Hepatocyte (in vitro differentiated cells): ENCODE measurements at regions not wholly inside any gene's neighbourhood (a gene's known extent, or its start where the extent isn't known, plus 50 kb on each side); places are given as distances from the start of the nearest gene placed in this dataset.

ENCODE experiments used
- DNase-seq: peaks from one replicate; pipeline ENCODE4 v3.0.0-alpha.2; 2016; ENCODE audit warnings: low spot score
- H2AFZ ChIP-seq: fragments of 200-600 bp; sonication (generic); 2 replicates; pipeline ENCODE4 v1.6.0; 2016; ENCODE audit warnings: antibody characterized with exemption, mild to moderate bottlenecking
- H3K27ac ChIP-seq: fragments of 200-600 bp; sonication (generic); 2 replicates; pipeline ENCODE4 v1.5.1; 2016; ENCODE audit warnings: mild to moderate bottlenecking
- H3K27me3 ChIP-seq: fragments of 200-600 bp; sonication (generic); 2 replicates; pipeline ENCODE4 v1.6.1; 2016
- H3K36me3 ChIP-seq: fragments of 200-600 bp; sonication (generic); replicated peaks from 2 replicates; pipeline ENCODE4 v1.5.1; 2016; ENCODE audit warnings: low read depth; ENCODE audit not compliant: insufficient read depth
- H3K4me1 ChIP-seq: fragments of 200-600 bp; sonication (generic); 2 replicates; pipeline ENCODE4 v1.5.1; 2016; ENCODE audit warnings: mild to moderate bottlenecking, moderate library complexity; ENCODE audit not compliant: insufficient read depth
- H3K4me2 ChIP-seq: fragments of 200-600 bp; sonication (generic); 2 replicates; pipeline ENCODE4 v1.6.0; 2016
- H3K4me3 ChIP-seq: fragments of 200-600 bp; sonication (generic); 2 replicates; pipeline ENCODE4 v1.5.1; 2016; ENCODE audit warnings: mild to moderate bottlenecking
- H3K79me2 ChIP-seq: fragments of 200-600 bp; sonication (generic); 2 replicates; pipeline ENCODE4 v1.6.0; 2017; ENCODE audit warnings: mild to moderate bottlenecking
- H3K9me2 ChIP-seq: fragments of 200-600 bp; sonication (generic); replicated peaks from 2 replicates; pipeline ENCODE4 v1.6.0; 2017; ENCODE audit warnings: mild to moderate bottlenecking; ENCODE audit not compliant: insufficient read depth
- H3K9me3 ChIP-seq: fragments of 200-600 bp; sonication (generic); 2 replicates; pipeline ENCODE4 v1.5.1; 2016; ENCODE audit warnings: low read depth, mild to moderate bottlenecking
- H4K20me1 ChIP-seq: fragments of 200-600 bp; sonication (generic); 2 replicates; pipeline ENCODE4 v1.6.0; 2016; ENCODE audit warnings: mild to moderate bottlenecking; ENCODE audit not compliant: insufficient read depth, poor library complexity, severe bottlenecking
- EZH2 ChIP-seq: fragments of 200-600 bp; sonication (generic); IDR thresholded peaks from 2 replicates; pipeline ENCODE4 v1.6.1; 2016; ENCODE audit warnings: antibody characterized with exemption, mild to moderate bottlenecking, borderline replicate concordance
- EZH2phosphoT487 ChIP-seq: fragments of 200-600 bp; sonication (generic); IDR thresholded peaks from one replicate; pipeline ENCODE4 v1.6.1; 2018; ENCODE audit warnings: antibody characterized with exemption, mild to moderate bottlenecking, low read depth, moderate library complexity; ENCODE audit not compliant: unreplicated experiment, severe bottlenecking
- WGBS: methylation state at CpG from one replicate; pipeline ENCODE4 v1.1.6; 2016; ENCODE audit warnings: low lambda C conversion rate; ENCODE audit errors: missing lambda C conversion rate; 5-methylcytosine and 5-hydroxymethylcytosine counted together
- TF ChIP-seq, protein P1 (sequence below): fragments of 200-600 bp; sonication (generic); IDR thresholded peaks from 2 replicates; pipeline ENCODE4 v1.5.1; 2016; ENCODE audit warnings: antibody characterized with exemption, mild to moderate bottlenecking; ENCODE audit not compliant: poor library complexity

DNA sequence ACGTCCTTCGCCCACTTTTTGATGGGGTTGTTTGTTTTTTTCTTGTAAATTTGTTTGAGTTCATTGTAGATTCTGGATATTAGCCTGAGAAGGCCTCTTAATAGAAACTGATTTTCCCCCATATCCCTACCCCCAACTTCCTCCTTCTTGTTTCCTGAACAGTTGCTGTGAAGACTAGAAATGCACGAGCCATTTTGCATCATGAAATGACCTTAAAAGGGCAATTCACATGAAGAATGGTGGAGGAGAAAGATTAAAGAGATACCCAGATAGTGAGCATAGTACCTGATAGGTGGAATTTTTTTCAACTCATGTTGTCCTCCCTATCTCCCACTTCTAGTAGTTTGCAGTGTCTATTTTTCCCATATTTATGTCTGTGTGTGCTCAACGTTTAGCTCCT, 55.2 kb upstream of the KCNH8 start:
- H3K4me2 ChIP-seq = no peak overlapping the region
- no peaks in the 10 kb centered on the region for H3K9me3 ChIP-seq
- WGBS = 93% methylated on average over 4 of the region's 4 CpGs
- no peaks in the 10 kb centered on the region for H3K27me3 ChIP-seq
- H3K36me3 ChIP-seq = no peaks in the 10 kb centered on the region
- no peak overlapping the region for H3K27ac ChIP-seq
- TF ChIP-seq EZH2 = no peak
- no peak for DNase-seq
- H4K20me1 ChIP-seq = no peaks in the 10 kb centered on the region
- no peak overlapping the region for H2AFZ ChIP-seq
- H3K79me2 ChIP-seq = no peaks in the 10 kb centered on the region
- H3K4me1 ChIP-seq = no peaks in the 10 kb centered on the region
- H3K9me2 ChIP-seq = no peaks in the 10 kb centered on the region
- H3K4me3 ChIP-seq = no peak overlapping the region

DNA sequence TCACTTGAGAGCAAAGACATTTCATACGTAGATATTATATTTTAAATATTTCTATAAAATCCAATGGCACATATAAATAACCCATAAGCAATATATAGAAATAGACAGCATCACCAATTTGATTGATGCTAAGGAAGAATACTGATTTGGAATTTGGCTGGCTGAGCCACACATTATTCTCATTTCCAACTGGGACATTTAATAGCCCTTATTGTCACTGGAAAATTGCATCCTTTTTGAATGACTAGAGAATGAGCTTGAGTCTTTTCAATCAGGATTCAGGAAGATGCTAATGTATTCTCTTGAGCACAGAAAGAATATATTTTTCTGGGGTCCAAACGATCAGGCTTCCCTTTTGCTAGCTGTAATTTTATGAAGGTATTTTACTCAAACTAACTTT, 70.9 kb upstream of the KCNH8 start:
- no peaks in the 10 kb centered on the region for H3K9me2 ChIP-seq
- H3K36me3 ChIP-seq = no peaks in the 10 kb centered on the region
- no peaks in the 10 kb centered on the region for H3K4me1 ChIP-seq
- no peak for DNase-seq
- H2AFZ ChIP-seq = no peak overlapping the region
- TF ChIP-seq EZH2 (no peak), EZH2phosphoT487 (no peak)
- TF ChIP-seq, protein P1, sequence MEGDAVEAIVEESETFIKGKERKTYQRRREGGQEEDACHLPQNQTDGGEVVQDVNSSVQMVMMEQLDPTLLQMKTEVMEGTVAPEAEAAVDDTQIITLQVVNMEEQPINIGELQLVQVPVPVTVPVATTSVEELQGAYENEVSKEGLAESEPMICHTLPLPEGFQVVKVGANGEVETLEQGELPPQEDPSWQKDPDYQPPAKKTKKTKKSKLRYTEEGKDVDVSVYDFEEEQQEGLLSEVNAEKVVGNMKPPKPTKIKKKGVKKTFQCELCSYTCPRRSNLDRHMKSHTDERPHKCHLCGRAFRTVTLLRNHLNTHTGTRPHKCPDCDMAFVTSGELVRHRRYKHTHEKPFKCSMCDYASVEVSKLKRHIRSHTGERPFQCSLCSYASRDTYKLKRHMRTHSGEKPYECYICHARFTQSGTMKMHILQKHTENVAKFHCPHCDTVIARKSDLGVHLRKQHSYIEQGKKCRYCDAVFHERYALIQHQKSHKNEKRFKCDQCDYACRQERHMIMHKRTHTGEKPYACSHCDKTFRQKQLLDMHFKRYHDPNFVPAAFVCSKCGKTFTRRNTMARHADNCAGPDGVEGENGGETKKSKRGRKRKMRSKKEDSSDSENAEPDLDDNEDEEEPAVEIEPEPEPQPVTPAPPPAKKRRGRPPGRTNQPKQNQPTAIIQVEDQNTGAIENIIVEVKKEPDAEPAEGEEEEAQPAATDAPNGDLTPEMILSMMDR = no peak
- H3K79me2 ChIP-seq = no peaks in the 10 kb centered on the region
- H3K27ac ChIP-seq = no peak overlapping the region
- no peak overlapping the region for H3K4me2 ChIP-seq
- H3K4me3 ChIP-seq = no peak overlapping the region
- no peaks in the 10 kb centered on the region for H4K20me1 ChIP-seq
- no peaks in the 10 kb centered on the region for H3K27me3 ChIP-seq
- H3K9me3 ChIP-seq = no peaks in the 10 kb centered on the region
- WGBS = 92% methylated on average over 2 of the region's 2 CpGs

DNA sequence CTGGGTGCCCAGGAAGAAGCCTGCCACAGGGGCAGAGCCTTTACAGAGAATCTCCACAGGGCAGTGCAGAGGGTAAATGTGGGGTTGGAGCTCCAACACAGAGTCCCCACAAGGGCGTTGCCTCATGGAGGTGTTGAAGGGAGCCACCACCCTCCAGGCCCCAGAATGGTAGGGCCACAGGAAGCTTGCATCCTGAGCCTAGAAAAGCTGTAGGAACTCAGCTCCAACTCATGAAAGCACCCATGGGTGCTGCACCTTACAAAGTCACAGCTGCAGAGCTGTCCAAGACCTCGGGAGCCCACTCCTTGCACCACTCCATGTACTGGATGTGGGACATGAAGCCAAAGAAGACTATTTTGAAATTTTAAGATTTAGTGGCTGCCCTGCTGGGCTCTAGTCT, 73.3 kb upstream of the KCNH8 start:
- no peaks in the 10 kb centered on the region for H3K27me3 ChIP-seq
- no peak overlapping the region for H3K4me3 ChIP-seq
- no peak overlapping the region for H2AFZ ChIP-seq
- TF ChIP-seq, protein P1 = no peak
- no peak for TF ChIP-seq EZH2phosphoT487
- no peak for TF ChIP-seq EZH2
- no peaks in the 10 kb centered on the region for H3K4me1 ChIP-seq
- no peaks in the 10 kb centered on the region for H3K9me2 ChIP-seq
- no peaks in the 10 kb centered on the region for H4K20me1 ChIP-seq
- H3K9me3 ChIP-seq = no peaks in the 10 kb centered on the region
- H3K4me2 ChIP-seq = no peak overlapping the region
- no peaks in the 10 kb centered on the region for H3K36me3 ChIP-seq
- 93% methylated on average over 2 of the region's 2 CpGs for WGBS
- no peaks in the 10 kb centered on the region for H3K79me2 ChIP-seq
- H3K27ac ChIP-seq = no peak overlapping the region
- DNase-seq = no peak

DNA sequence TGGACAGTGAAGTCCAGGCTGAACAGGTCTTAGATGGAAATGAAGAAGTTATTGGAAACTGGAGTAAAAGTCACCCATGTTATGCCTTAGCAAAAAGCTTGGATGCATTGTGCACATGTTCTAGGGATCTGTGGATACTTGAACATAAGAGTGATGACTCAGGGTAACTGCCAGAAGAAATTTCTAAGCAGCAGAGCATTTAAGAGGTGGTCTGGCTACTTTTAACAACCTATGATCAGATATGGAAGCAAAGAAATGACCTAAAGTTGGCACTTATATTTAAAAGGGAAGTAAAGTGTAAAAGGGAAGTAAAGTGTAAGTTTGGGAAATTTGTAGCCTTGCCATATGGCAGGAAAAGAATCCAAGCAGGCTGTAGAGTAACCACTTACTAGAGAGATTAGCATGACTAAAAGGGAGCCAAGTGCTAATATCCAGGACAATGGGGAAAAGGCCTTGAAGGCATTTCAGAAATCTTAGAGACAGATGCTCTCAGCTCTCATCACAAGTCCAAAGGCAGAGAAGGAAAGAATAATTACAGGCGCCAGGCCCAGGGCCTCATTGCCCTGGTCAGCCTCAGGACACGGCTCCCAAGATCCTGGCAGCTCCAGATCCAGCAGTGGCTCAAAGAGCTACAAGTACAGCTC, 73.9 kb upstream of the KCNH8 start:
- Histone ChIP-seq H3K9me2 (no peaks in the 10 kb centered on the region), H3K27ac (no peak overlapping the region), H3K4me2 (no peak overlapping the region), H3K9me3 (no peaks in the 10 kb centered on the region), H2AFZ (no peak overlapping the region), H3K36me3 (no peaks in the 10 kb centered on the region), H3K79me2 (no peaks in the 10 kb centered on the region), H3K27me3 (no peaks in the 10 kb centered on the region), H3K4me1 (no peaks in the 10 kb centered on the region), H4K20me1 (no peaks in the 10 kb centered on the region), H3K4me3 (no peak overlapping the region)
- DNase-seq = no peak
- TF ChIP-seq, protein P1 = no peak
- TF ChIP-seq EZH2 = no peak
- no peak for TF ChIP-seq EZH2phosphoT487
- WGBS = 51% methylated on average over 2 of the region's 2 CpGs
